ENCODE measurements at regions not wholly inside any gene's neighbourhood (a gene's known extent, or its start where the extent isn't known, plus 50 kb on each side); places are given as distances from the start of the nearest gene placed in this dataset.

DNA sequence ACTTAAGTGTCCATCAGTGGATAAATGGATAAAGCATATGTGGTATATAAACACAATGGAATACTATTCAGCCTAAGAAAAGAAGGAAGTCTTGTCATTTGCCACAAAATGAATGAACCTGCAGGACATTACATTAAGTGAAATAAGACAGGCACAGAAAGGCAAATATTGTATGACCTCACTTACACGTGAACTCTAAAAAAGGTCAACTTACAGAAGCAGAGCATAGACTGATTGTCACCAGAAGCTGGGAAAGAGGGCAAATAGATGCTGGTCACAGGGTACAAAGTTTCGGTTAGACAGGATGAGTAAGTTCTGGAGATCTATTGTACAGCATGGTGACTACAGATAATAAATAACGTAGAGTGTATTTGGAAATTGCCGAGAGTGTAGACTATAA lies 247.7 kb downstream of the RAB28 start (continued):
- TF ChIP-seq MEIS2 (CRISPR knock-in tag; IDR thresholded peaks at IDR 0.05): no peak
- no peak for TF ChIP-seq ZNF484 (CRISPR knock-in tag; IDR thresholded peaks at IDR 0.05; ENCODE audit: borderline replicate concordance, low read depth)
- TF ChIP-seq ZNF12 (CRISPR knock-in tag; IDR thresholded peaks at IDR 0.05): peak; percentile 87
- TF ChIP-seq, protein P1, sequence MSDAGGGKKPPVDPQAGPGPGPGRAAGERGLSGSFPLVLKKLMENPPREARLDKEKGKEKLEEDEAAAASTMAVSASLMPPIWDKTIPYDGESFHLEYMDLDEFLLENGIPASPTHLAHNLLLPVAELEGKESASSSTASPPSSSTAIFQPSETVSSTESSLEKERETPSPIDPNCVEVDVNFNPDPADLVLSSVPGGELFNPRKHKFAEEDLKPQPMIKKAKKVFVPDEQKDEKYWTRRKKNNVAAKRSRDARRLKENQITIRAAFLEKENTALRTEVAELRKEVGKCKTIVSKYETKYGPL (CRISPR knock-in tag; IDR thresholded peaks at IDR 0.05): no peak
- peak; percentile 53; the same call in 1 of the 2 replicates for TF ChIP-seq BCL6 (CRISPR knock-in tag; IDR thresholded peaks at IDR 0.05)
- TF ChIP-seq, protein P2, sequence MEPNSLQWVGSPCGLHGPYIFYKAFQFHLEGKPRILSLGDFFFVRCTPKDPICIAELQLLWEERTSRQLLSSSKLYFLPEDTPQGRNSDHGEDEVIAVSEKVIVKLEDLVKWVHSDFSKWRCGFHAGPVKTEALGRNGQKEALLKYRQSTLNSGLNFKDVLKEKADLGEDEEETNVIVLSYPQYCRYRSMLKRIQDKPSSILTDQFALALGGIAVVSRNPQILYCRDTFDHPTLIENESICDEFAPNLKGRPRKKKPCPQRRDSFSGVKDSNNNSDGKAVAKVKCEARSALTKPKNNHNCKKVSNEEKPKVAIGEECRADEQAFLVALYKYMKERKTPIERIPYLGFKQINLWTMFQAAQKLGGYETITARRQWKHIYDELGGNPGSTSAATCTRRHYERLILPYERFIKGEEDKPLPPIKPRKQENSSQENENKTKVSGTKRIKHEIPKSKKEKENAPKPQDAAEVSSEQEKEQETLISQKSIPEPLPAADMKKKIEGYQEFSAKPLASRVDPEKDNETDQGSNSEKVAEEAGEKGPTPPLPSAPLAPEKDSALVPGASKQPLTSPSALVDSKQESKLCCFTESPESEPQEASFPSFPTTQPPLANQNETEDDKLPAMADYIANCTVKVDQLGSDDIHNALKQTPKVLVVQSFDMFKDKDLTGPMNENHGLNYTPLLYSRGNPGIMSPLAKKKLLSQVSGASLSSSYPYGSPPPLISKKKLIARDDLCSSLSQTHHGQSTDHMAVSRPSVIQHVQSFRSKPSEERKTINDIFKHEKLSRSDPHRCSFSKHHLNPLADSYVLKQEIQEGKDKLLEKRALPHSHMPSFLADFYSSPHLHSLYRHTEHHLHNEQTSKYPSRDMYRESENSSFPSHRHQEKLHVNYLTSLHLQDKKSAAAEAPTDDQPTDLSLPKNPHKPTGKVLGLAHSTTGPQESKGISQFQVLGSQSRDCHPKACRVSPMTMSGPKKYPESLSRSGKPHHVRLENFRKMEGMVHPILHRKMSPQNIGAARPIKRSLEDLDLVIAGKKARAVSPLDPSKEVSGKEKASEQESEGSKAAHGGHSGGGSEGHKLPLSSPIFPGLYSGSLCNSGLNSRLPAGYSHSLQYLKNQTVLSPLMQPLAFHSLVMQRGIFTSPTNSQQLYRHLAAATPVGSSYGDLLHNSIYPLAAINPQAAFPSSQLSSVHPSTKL (CRISPR knock-in tag; IDR thresholded peaks at IDR 0.05): peak; percentile 87
- TF ChIP-seq, protein P3, sequence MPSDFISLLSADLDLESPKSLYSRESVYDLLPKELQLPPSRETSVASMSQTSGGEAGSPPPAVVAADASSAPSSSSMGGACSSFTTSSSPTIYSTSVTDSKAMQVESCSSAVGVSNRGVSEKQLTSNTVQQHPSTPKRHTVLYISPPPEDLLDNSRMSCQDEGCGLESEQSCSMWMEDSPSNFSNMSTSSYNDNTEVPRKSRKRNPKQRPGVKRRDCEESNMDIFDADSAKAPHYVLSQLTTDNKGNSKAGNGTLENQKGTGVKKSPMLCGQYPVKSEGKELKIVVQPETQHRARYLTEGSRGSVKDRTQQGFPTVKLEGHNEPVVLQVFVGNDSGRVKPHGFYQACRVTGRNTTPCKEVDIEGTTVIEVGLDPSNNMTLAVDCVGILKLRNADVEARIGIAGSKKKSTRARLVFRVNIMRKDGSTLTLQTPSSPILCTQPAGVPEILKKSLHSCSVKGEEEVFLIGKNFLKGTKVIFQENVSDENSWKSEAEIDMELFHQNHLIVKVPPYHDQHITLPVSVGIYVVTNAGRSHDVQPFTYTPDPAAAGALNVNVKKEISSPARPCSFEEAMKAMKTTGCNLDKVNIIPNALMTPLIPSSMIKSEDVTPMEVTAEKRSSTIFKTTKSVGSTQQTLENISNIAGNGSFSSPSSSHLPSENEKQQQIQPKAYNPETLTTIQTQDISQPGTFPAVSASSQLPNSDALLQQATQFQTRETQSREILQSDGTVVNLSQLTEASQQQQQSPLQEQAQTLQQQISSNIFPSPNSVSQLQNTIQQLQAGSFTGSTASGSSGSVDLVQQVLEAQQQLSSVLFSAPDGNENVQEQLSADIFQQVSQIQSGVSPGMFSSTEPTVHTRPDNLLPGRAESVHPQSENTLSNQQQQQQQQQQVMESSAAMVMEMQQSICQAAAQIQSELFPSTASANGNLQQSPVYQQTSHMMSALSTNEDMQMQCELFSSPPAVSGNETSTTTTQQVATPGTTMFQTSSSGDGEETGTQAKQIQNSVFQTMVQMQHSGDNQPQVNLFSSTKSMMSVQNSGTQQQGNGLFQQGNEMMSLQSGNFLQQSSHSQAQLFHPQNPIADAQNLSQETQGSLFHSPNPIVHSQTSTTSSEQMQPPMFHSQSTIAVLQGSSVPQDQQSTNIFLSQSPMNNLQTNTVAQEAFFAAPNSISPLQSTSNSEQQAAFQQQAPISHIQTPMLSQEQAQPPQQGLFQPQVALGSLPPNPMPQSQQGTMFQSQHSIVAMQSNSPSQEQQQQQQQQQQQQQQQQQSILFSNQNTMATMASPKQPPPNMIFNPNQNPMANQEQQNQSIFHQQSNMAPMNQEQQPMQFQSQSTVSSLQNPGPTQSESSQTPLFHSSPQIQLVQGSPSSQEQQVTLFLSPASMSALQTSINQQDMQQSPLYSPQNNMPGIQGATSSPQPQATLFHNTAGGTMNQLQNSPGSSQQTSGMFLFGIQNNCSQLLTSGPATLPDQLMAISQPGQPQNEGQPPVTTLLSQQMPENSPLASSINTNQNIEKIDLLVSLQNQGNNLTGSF (CRISPR knock-in tag; IDR thresholded peaks at IDR 0.05): no peak
- 0 out of 2 replicates have a peak, but pooled peaks have one; percentile 38 for TF ChIP-seq ERF (CRISPR knock-in tag; IDR thresholded peaks at IDR 0.05)
- TF ChIP-seq ATF7 (IDR thresholded peaks at IDR 0.05): peak; percentile 73
- no peak for TF ChIP-seq ATF7 (CRISPR knock-in tag; IDR thresholded peaks at IDR 0.05)
- TF ChIP-seq, protein P4, sequence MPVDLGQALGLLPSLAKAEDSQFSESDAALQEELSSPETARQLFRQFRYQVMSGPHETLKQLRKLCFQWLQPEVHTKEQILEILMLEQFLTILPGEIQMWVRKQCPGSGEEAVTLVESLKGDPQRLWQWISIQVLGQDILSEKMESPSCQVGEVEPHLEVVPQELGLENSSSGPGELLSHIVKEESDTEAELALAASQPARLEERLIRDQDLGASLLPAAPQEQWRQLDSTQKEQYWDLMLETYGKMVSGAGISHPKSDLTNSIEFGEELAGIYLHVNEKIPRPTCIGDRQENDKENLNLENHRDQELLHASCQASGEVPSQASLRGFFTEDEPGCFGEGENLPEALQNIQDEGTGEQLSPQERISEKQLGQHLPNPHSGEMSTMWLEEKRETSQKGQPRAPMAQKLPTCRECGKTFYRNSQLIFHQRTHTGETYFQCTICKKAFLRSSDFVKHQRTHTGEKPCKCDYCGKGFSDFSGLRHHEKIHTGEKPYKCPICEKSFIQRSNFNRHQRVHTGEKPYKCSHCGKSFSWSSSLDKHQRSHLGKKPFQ (CRISPR knock-in tag; IDR thresholded peaks at IDR 0.05; ENCODE audit: insufficient replicate concordance): no peak
- TF ChIP-seq, protein P5, sequence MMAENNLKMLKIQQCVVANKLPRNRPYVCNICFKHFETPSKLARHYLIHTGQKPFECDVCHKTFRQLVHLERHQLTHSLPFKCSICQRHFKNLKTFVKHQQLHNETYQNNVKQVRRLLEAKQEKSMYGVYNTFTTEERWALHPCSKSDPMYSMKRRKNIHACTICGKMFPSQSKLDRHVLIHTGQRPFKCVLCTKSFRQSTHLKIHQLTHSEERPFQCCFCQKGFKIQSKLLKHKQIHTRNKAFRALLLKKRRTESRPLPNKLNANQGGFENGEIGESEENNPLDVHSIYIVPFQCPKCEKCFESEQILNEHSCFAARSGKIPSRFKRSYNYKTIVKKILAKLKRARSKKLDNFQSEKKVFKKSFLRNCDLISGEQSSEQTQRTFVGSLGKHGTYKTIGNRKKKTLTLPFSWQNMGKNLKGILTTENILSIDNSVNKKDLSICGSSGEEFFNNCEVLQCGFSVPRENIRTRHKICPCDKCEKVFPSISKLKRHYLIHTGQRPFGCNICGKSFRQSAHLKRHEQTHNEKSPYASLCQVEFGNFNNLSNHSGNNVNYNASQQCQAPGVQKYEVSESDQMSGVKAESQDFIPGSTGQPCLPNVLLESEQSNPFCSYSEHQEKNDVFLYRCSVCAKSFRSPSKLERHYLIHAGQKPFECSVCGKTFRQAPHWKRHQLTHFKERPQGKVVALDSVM (CRISPR knock-in tag; IDR thresholded peaks at IDR 0.05): no peak
- no peak for TF ChIP-seq ZNF615 (CRISPR knock-in tag; IDR thresholded peaks at IDR 0.05; ENCODE audit: borderline replicate concordance)
- TF ChIP-seq, protein P6, sequence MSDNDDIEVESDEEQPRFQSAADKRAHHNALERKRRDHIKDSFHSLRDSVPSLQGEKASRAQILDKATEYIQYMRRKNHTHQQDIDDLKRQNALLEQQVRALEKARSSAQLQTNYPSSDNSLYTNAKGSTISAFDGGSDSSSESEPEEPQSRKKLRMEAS (IDR thresholded peaks at IDR 0.05): 0 out of 2 replicates have a peak, but pooled peaks have one; percentile 25
- TF ChIP-seq GTF2F1 (IDR thresholded peaks at IDR 0.05; ENCODE audit: low read length): no peak

All from HepG2 (cell line).